Upper lobe of left lung (tissue), 6 donors: ENCODE measurements at regions not wholly inside any gene's neighbourhood (a gene's known extent, or its start where the extent isn't known, plus 50 kb on each side); places are given as distances from the start of the nearest gene placed in this dataset.

Experiments
- ATAC-seq, 2 donors: fragments of 200-7000 bp; cut with Tn5 transposase; one replicate each; pipeline ENCODE4 v1.9.1; 2022; ENCODE audit warnings: mild to moderate bottlenecking in 2 of 2, moderate library complexity in 2 of 2; ENCODE audit not compliant: low FRiP score in 2 of 2
- DNase-seq, 2 donors: peaks; one replicate each; pipeline ENCODE4 v3.0.0-alpha.2; 2019 to 2020
- H3K27ac ChIP-seq, 4 donors: fragments of 200-600 bp; sonication (generic); one replicate each; pipeline ENCODE4 v1.5.1; 2016 to 2019
- H3K27me3 ChIP-seq, 4 donors: fragments of 200-600 bp; sonication (generic); one replicate each; pipeline ENCODE4 v1.5.1; 2017 to 2019
- H3K36me3 ChIP-seq, 4 donors: fragments of 200-600 bp; sonication (generic); one replicate each; pipeline ENCODE4 v1.5.1; 2016 to 2019
- H3K4me1 ChIP-seq, 4 donors: fragments of 200-600 bp; sonication (generic); one replicate each; pipeline ENCODE4 v1.5.1; 2018 to 2019
- H3K4me3 ChIP-seq, 4 donors: fragments of 200-600 bp; sonication (generic); one replicate each; pipeline ENCODE4 v1.5.1; 2017 to 2019; ENCODE audit warnings: mild to moderate bottlenecking in 2 of 4, moderate library complexity in 1 of 4
- H3K9me3 ChIP-seq, 4 donors: fragments of 200-600 bp; sonication (generic); one replicate each; pipeline ENCODE4 v1.5.1; 2018 to 2019
- CTCF ChIP-seq, 6 experiments: fragments of 450-650 bp in 4 of 6; fragments of 200-600 bp in 2 of 6; sonication (generic) in 2 of 6; IDR thresholded peaks; one replicate each; pipeline ENCODE4 v1.5.1; 2016 to 2019; ENCODE audit warnings: antibody characterized with exemption in 6 of 6
- EP300 ChIP-seq, 4 donors: sonication (generic); formaldehyde crosslinking; IDR thresholded peaks; one replicate each; pipeline ENCODE4 v1.5.1; 2017; ENCODE audit warnings: antibody characterized with exemption in 4 of 4, control low read depth in 2 of 4
- POLR2A ChIP-seq, 4 donors: fragments of 450-650 bp; IDR thresholded peaks; one replicate each; pipeline ENCODE4 v1.5.1; 2016 to 2017; ENCODE audit warnings: antibody characterized with exemption in 4 of 4, mild to moderate bottlenecking in 2 of 4
- POLR2AphosphoS5 ChIP-seq, 2 donors: sonication (generic); formaldehyde crosslinking; IDR thresholded peaks; one replicate each; pipeline ENCODE4 v1.5.1; 2017; ENCODE audit warnings: antibody characterized with exemption in 2 of 2
- WGBS, 2 donors: methylation state at CpG; one replicate each; pipeline ENCODE4 v1.1.5; 2017 to 2018; 5-methylcytosine and 5-hydroxymethylcytosine counted together
- donor health status: DM: no; HTN: no; CAD: no; lungs with moderate emphysema.
- donor health status: DM: no; HTN: yes; CAD: no; lungs with severe emphysema.

- Histone ChIP-seq H3K4me1 (peaks cover 9 to 25% (median 15%) of the 10 kb centered on the region in 4 donors), H3K9me3 (no peaks in the 10 kb centered on the region), H3K4me3 (no peak overlapping the region), H3K36me3 (no peaks in the 10 kb centered on the region), H3K27me3 (no peaks in the 10 kb centered on the region), H3K27ac (peak overlapping the region; percentile 18 to 58 (median 48))
- no peak for TF ChIP-seq POLR2AphosphoS5 (IDR thresholded peaks at IDR 0.05)
- no peak for TF ChIP-seq POLR2A (IDR thresholded peaks at IDR 0.05)
- TF ChIP-seq EP300 (IDR thresholded peaks at IDR 0.05): no peak
- no peak for TF ChIP-seq CTCF (IDR thresholded peaks at IDR 0.05)
- no peak for DNase-seq
- WGBS, 2 donors: 64 to 69% methylated on average over 7 of the region's 7 CpGs
- ATAC-seq: no peak
Observed at GRCh38 chr6:6926856-6927255, 180.9 kb upstream of the RREB1 start.

GRCh38 chr6:6927521-6928361, 180.0 kb upstream of the RREB1 start:
- TF ChIP-seq POLR2AphosphoS5 (IDR thresholded peaks at IDR 0.05) (peak in 1 of 2 donors; percentile 20), EP300 (IDR thresholded peaks at IDR 0.05) (no peak), POLR2A (IDR thresholded peaks at IDR 0.05) (peak in 1 of 4 donors; percentile 23), CTCF (IDR thresholded peaks at IDR 0.05) (peak in 4 of 6 experiments; percentile 21 to 36 (median 24))
- no peaks in the 10 kb centered on the region for H3K27me3 ChIP-seq
- H3K9me3 ChIP-seq: no peaks in the 10 kb centered on the region
- WGBS, 2 donors: 46% methylated on average over 20 of the region's 20 CpGs
- no peaks in the 10 kb centered on the region for H3K36me3 ChIP-seq
- peak; percentile 75 to 76 for ATAC-seq
- H3K4me3 ChIP-seq: peak overlapping the region in 3 of 4 donors; percentile 2 to 28 (median 21)
- peaks cover 9 to 25% (median 15%) of the 10 kb centered on the region in 4 donors for H3K4me1 ChIP-seq
- H3K27ac ChIP-seq: peak overlapping the region; percentile 42 to 76 (median 54)
- peak; percentile 51 to 58 for DNase-seq

GRCh38 chr6:6930223-6930880, 177.4 kb upstream of the RREB1 start:
- H3K4me3 ChIP-seq: no peak overlapping the region
- no peak for DNase-seq
- no peak for TF ChIP-seq EP300 (IDR thresholded peaks at IDR 0.05)
- no peak for TF ChIP-seq POLR2A (IDR thresholded peaks at IDR 0.05)
- no peak for ATAC-seq
- no peaks in the 10 kb centered on the region for H3K9me3 ChIP-seq
- H3K4me1 ChIP-seq: peaks cover 9 to 25% (median 15%) of the 10 kb centered on the region in 4 donors
- H3K27me3 ChIP-seq: no peaks in the 10 kb centered on the region
- WGBS, 2 donors: 66 to 68% methylated on average over 9 of the region's 9 CpGs
- H3K27ac ChIP-seq: peak overlapping the region in 1 of 4 donors; percentile 27
- no peaks in the 10 kb centered on the region for H3K36me3 ChIP-seq

- Histone ChIP-seq H3K36me3 (no peaks in the 10 kb centered on the region), H3K4me1 (peaks cover 9 to 25% (median 14%) of the 10 kb centered on the region in 4 donors), H3K27me3 (no peaks in the 10 kb centered on the region), H3K9me3 (no peaks in the 10 kb centered on the region), H3K4me3 (no peak overlapping the region), H3K27ac (no peak overlapping the region)
- ATAC-seq (no peak), DNase-seq (no peak)
- TF ChIP-seq EP300 (IDR thresholded peaks at IDR 0.05): no peak
- TF ChIP-seq CTCF (IDR thresholded peaks at IDR 0.05): no peak
- no peak for TF ChIP-seq POLR2AphosphoS5 (IDR thresholded peaks at IDR 0.05)
- TF ChIP-seq POLR2A (IDR thresholded peaks at IDR 0.05): no peak
- 69 to 74% methylated on average over 9 of the region's 9 CpGs for WGBS, 2 donors
Observed at GRCh38 chr6:6931071-6932025, 176.4 kb upstream of the RREB1 start.
